Fibroblast of lung (primary cell): ENCODE measurements at regions not wholly inside any gene's neighbourhood (a gene's known extent, or its start where the extent isn't known, plus 50 kb on each side); places are given as distances from the start of the nearest gene placed in this dataset.

ENCODE experiments used
- EZH2 ChIP-seq: IDR thresholded peaks from 2 replicates; pipeline ENCODE4 v1.5.1; 2012; ENCODE audit warnings: low read length, control low read depth, mild to moderate bottlenecking; ENCODE audit errors: missing control alignments
- TF ChIP-seq, protein P1 (sequence below), 2 donors: IDR thresholded peaks in 1 of 2; conservative IDR thresholded peaks in 1 of 2; 1 replicate in 1 of 2; 2 replicates in 1 of 2; pipeline ENCODE4 v1.5.1; 2011 to 2012; ENCODE audit warnings: low read length in 2 of 2, control low read depth in 1 of 2, inconsistent platforms in 1 of 2, low read depth in 1 of 2, mild to moderate bottlenecking in 1 of 2

DNA sequence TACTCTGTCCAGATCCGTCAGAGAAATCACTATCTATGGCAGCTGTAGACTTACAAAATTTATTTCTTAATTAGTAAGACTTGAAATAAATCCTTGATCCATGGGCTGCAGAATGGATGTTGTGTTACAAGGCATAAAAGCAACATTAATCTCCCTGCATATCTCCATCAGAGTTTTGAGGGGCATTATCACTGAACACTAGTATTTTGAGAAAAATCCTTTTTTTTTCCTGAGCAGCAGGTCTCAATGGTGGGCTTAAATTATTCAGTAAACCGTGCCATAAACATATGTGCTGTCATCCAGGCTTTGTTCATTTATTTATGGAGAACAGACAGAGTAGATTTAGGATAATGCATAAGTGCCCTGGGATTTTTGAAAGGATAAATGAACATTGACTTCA, 457.9 kb upstream of the CTSO start:
- TF ChIP-seq, protein P1, sequence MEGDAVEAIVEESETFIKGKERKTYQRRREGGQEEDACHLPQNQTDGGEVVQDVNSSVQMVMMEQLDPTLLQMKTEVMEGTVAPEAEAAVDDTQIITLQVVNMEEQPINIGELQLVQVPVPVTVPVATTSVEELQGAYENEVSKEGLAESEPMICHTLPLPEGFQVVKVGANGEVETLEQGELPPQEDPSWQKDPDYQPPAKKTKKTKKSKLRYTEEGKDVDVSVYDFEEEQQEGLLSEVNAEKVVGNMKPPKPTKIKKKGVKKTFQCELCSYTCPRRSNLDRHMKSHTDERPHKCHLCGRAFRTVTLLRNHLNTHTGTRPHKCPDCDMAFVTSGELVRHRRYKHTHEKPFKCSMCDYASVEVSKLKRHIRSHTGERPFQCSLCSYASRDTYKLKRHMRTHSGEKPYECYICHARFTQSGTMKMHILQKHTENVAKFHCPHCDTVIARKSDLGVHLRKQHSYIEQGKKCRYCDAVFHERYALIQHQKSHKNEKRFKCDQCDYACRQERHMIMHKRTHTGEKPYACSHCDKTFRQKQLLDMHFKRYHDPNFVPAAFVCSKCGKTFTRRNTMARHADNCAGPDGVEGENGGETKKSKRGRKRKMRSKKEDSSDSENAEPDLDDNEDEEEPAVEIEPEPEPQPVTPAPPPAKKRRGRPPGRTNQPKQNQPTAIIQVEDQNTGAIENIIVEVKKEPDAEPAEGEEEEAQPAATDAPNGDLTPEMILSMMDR (conservative IDR thresholded peaks at IDR 0.05 in 1 of 2, IDR thresholded peaks at IDR 0.05 in 1 of 2; ENCODE audit: low read depth in 1 of 2, low read length in 2 of 2): no peak
- TF ChIP-seq EZH2: no peak
